ENCODE measurements at regions not wholly inside any gene's neighbourhood (a gene's known extent, or its start where the extent isn't known, plus 50 kb on each side); places are given as distances from the start of the nearest gene placed in this dataset.
"Not testable (repeated sequence)": the region's sequence is repeated elsewhere in the genome, so short reads cannot be mapped to it uniquely, and the experiment has no call there.

DNA sequence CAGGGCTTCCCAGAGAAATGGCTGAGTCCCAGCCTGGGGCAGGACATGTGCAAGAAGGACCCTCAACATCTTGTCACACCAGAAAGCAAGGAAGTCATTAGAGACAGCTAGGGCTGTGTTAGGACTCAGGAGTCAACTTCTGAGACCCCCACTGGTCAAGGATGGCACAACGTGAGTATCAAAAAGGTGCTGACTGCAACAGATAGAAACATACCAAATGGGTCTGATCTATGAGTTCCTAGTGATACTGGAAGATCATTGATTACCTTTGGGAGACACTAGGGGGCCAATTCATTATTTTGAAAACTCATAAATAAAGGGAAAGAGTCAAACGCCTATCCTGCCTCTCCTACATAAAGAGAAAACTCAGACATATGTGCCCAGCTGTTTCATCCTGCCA is 73.5 kb upstream of the GJB6 start:
- intact Hi-C loops (cut with DNase I) = no loop called here

DNA sequence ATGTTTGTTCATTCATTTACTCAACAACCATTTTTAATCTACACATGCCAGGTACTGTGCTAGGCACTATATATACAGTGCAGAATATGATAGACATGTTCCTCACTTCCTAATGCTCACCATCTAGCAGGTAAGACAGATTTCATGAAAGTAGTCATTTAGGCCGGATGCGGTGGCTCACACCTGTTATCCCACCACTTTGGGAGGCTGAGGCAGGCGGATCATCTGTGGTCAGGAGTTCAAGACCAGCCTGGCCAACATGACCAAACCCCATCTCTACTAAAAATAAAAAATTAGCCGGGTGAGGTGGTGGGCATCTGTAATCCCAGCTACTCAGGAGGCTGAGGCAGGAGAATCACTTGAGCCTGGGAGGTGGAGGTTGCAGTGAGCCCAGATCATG is 71.9 kb upstream of the GJB6 start:
- H3K27me3 ChIP-seq; H3K4me3 ChIP-seq (replicated peaks in 1 of 3); intact Hi-C loops (cut with DNase I); H3K36me3 ChIP-seq; H3K4me1 ChIP-seq; DNase-seq; H3K27ac ChIP-seq; H3K9me3 ChIP-seq: not testable (repeated sequence)
- 95 to 97% methylated on average over 4 of the region's 4 CpGs for WGBS, 2 donors

More for the DNA sequence above, 73.5 kb upstream of the GJB6 start:
- H3K9me3 ChIP-seq = no peaks in the 10 kb centered on the region
- H3K27me3 ChIP-seq = no peaks in the 10 kb centered on the region
- TF ChIP-seq, protein P1, sequence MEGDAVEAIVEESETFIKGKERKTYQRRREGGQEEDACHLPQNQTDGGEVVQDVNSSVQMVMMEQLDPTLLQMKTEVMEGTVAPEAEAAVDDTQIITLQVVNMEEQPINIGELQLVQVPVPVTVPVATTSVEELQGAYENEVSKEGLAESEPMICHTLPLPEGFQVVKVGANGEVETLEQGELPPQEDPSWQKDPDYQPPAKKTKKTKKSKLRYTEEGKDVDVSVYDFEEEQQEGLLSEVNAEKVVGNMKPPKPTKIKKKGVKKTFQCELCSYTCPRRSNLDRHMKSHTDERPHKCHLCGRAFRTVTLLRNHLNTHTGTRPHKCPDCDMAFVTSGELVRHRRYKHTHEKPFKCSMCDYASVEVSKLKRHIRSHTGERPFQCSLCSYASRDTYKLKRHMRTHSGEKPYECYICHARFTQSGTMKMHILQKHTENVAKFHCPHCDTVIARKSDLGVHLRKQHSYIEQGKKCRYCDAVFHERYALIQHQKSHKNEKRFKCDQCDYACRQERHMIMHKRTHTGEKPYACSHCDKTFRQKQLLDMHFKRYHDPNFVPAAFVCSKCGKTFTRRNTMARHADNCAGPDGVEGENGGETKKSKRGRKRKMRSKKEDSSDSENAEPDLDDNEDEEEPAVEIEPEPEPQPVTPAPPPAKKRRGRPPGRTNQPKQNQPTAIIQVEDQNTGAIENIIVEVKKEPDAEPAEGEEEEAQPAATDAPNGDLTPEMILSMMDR (IDR thresholded peaks at IDR 0.05) = no peak
- no peak for TF ChIP-seq POLR2A (IDR thresholded peaks at IDR 0.05)
- H3K4me3 ChIP-seq (replicated peaks in 1 of 3) = no peak overlapping the region
- peaks cover 0 to 7% of the 10 kb centered on the region in 2 donors for H3K4me1 ChIP-seq
- H3K27ac ChIP-seq = no peak overlapping the region
- H3K36me3 ChIP-seq = no peaks in the 10 kb centered on the region
- DNase-seq = no peak
- 65 to 72% methylated on average over 2 of the region's 2 CpGs for WGBS, 2 donors

DNA sequence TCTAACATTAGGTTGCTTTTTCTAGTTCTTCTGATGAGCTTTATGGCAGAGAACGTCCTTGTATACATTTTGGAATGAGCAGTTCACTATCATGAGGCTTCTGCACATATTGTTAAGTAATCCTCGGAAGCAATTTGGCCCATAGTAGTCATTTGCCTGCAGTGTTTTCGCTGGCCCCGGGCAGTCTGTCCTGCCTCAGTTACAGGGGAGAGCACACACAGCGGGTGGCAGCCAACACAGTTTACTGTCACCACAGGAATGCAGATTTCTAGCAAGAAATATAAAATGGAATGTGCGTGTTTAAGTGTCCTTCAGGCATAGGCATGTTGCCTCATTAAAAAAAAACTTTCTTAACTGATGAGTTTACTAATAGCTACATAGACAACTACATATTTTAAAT is 71.5 kb upstream of the GJB6 start:
- WGBS, 2 donors = 94 to 95% methylated on average over 6 of the region's 6 CpGs
- DNase-seq = no peak
- Histone ChIP-seq H3K27me3 (no peaks in the 10 kb centered on the region), H3K36me3 (no peaks in the 10 kb centered on the region), H3K27ac (no peak overlapping the region), H3K9me3 (no peaks in the 10 kb centered on the region), H3K4me3 (replicated peaks in 1 of 3) (no peak overlapping the region), H3K4me1 (peaks cover 0 to 7% of the 10 kb centered on the region in 2 donors)
- intact Hi-C loops (cut with DNase I) = no loop called here
- TF ChIP-seq, protein P1 (IDR thresholded peaks at IDR 0.05) = no peak
- TF ChIP-seq POLR2A (IDR thresholded peaks at IDR 0.05) = no peak

DNA sequence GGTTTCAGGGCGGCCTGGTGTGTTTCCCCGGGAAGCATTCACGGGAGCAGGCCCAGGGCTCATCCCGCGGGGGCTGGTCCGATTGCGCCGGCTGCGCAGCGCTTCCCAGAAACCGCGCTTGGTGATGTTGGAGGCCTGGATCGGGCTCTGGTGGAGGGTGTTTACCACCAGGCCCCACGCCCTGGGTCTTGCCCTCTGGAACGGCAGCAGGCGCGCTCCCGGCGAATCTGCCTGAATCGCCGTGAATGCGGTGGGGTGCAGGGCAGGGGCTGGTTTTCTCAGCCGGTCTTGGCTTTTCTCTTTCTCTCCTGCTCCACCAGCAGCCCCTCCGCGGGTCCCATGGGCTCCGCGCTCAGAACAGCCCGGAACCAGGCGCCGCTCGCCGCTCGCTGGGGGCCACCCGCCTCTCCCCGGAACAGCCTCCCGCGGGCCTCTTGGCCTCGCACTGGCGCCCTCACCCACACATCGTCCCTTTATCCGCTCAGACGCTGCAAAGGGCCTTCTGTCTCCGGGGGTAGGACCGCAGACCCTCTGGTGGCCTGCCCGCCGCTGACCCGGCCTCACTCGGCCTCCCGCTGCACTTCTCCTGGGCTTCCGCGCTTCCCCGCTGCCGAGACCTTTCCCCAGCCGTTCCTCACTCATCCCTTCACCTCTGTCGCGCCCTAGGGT is 69.4 kb upstream of the GJB6 start:
- no peaks in the 10 kb centered on the region for H3K36me3 ChIP-seq
- TF ChIP-seq POLR2A (IDR thresholded peaks at IDR 0.05) = no peak
- TF ChIP-seq, protein P1 (IDR thresholded peaks at IDR 0.05) = no peak
- H3K4me3 ChIP-seq (replicated peaks in 1 of 3) = no peak overlapping the region
- DNase-seq = peak; percentile 2 to 8
- 26 to 28% methylated on average over 43 to 55 of the region's 56 CpGs for WGBS, 2 donors
- H3K27me3 ChIP-seq = no peaks in the 10 kb centered on the region
- intact Hi-C loops (cut with DNase I) = no loop called here
- no peaks in the 10 kb centered on the region for H3K9me3 ChIP-seq
- no peak overlapping the region for H3K27ac ChIP-seq
- peaks cover 0 to 7% of the 10 kb centered on the region in 2 donors for H3K4me1 ChIP-seq

DNA sequence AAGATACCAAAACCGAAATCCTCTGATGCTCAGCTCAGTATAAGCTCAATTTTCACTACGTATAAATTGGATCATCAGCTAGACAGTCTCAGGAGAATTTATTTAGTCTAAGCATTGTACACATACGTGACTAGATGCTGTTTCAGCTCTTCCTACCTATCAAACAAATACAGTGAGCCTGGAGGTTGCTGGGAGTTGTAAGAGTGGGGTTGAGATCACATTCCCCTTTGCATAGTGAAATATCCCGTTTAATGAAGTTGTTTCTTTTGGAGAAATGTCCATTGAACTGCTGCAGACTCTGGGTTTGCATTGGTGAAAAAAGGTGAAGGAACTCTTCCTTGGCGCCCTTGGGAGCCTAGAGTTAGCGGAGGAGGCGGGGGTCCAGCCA is 68.9 kb upstream of the GJB6 start:
- intact Hi-C loops (cut with DNase I) = no loop called here
- no peak overlapping the region for H3K4me3 ChIP-seq (replicated peaks in 1 of 3)
- H3K9me3 ChIP-seq = no peaks in the 10 kb centered on the region
- DNase-seq = no peak
- H3K36me3 ChIP-seq = no peaks in the 10 kb centered on the region
- peaks cover 0 to 7% of the 10 kb centered on the region in 2 donors for H3K4me1 ChIP-seq
- no peak for TF ChIP-seq POLR2A (IDR thresholded peaks at IDR 0.05)
- TF ChIP-seq, protein P1 (IDR thresholded peaks at IDR 0.05) = no peak
- no peaks in the 10 kb centered on the region for H3K27me3 ChIP-seq
- 73% methylated on average over 7 of the region's 7 CpGs for WGBS, 2 donors
- no peak overlapping the region for H3K27ac ChIP-seq
